Spinal cord (tissue), 9 donors: ENCODE measurements at regions not wholly inside any gene's neighbourhood (a gene's known extent, or its start where the extent isn't known, plus 50 kb on each side); places are given as distances from the start of the nearest gene placed in this dataset.

Source experiments
- DNase-seq, 6 donors: peaks; one replicate each; pipeline versions ENCODE4 v3.0.0 to v3.0.0-alpha.2; 2013 to 2015; ENCODE audit warnings: low spot score in 6 of 6, low read depth in 4 of 6
- H3K27ac ChIP-seq: one replicate; pipeline ENCODE4 v1.5.1; 2013; ENCODE audit warnings: low read depth, low read length, control low read depth
- H3K27me3 ChIP-seq: one replicate; pipeline ENCODE4 v1.6.1; 2013; ENCODE audit warnings: low read length; ENCODE audit not compliant: control insufficient read depth, insufficient read depth
- H3K36me3 ChIP-seq: one replicate; pipeline ENCODE4 v1.6.1; 2013; ENCODE audit warnings: low read length; ENCODE audit not compliant: control insufficient read depth, insufficient read depth
- H3K4me1 ChIP-seq: one replicate; pipeline ENCODE4 v1.6.1; 2013; ENCODE audit warnings: low read length; ENCODE audit not compliant: control insufficient read depth, insufficient read depth
- H3K4me3 ChIP-seq: one replicate; pipeline ENCODE4 v1.5.1; 2013; ENCODE audit warnings: low read depth, low read length, control low read depth
- H3K9me3 ChIP-seq: one replicate; pipeline ENCODE4 v1.6.1; 2013; ENCODE audit warnings: low read length; ENCODE audit not compliant: control insufficient read depth, insufficient read depth
- WGBS: methylation state at CpG from one replicate; pipeline ENCODE4 v1.1.5; 2013; ENCODE audit warnings: missing lambda C conversion rate; ENCODE audit not compliant: insufficient coverage; 5-methylcytosine and 5-hydroxymethylcytosine counted together
- donor health status: healthy.

DNA sequence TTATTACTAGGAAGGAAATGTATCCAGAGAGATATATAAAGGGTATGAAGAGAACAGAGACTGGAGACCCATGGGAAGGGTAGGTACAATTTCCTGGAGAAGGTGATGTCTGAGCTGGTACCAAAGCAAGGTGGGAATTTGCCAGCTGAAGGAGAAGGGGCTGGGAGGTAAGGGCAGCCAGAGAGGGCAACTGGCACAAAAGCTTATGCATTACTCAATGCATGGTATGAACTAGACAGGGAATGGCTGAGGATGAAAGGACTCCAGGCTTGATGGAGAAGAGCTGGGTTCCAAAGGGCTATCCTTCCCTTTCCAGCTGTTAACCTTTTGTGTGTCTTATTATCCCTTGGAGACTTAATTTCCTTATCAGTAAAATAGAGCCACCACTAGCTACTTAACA is 113.6 kb upstream of the GADD45A start:
- Histone ChIP-seq H3K36me3 (no peaks in the 10 kb centered on the region), H3K9me3 (no peaks in the 10 kb centered on the region), H3K27me3 (no peaks in the 10 kb centered on the region), H3K4me1 (peaks cover 4% of the 10 kb centered on the region), H3K4me3 (no peak overlapping the region), H3K27ac (no peak overlapping the region)
- no peak for DNase-seq

DNA sequence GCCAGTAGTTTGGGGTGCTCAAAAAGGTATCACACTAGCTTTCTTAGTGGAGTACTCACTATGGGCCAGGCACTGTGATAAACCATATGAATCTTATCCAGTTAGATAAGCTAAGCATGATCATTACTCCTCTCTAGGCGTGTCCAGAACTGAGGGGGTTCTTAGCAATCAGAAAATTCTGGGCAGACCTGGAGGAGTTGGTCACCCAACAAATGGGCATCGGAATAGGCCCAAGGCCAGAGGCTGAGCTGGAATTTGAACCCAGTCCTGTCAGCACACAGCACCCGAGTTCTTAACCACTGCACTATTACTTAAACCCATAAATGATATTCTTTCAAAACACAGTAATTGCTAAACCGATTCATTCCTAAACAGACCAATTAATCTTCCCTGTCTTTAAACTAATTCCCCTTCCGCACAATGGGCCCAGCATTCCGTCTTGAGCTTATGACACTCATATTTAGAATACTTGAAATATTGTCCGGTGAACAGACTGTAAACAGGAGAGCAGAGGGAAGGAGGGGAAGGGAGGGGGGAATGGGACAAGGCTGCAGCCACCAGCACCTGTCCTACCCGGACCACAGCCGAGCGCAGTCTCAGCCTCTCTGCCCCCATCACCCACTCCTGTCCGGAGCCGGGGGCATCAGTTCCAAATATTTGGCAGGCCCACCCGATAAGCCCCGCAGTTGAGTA is 113.0 kb upstream of the GADD45A start:
- no peak overlapping the region for H3K4me3 ChIP-seq
- no peaks in the 10 kb centered on the region for H3K9me3 ChIP-seq
- peaks cover 4% of the 10 kb centered on the region for H3K4me1 ChIP-seq
- H3K36me3 ChIP-seq: no peaks in the 10 kb centered on the region
- 80% methylated on average over 7 of the region's 14 CpGs for WGBS
- no peak overlapping the region for H3K27ac ChIP-seq
- H3K27me3 ChIP-seq: no peaks in the 10 kb centered on the region
- DNase-seq: no peak

DNA sequence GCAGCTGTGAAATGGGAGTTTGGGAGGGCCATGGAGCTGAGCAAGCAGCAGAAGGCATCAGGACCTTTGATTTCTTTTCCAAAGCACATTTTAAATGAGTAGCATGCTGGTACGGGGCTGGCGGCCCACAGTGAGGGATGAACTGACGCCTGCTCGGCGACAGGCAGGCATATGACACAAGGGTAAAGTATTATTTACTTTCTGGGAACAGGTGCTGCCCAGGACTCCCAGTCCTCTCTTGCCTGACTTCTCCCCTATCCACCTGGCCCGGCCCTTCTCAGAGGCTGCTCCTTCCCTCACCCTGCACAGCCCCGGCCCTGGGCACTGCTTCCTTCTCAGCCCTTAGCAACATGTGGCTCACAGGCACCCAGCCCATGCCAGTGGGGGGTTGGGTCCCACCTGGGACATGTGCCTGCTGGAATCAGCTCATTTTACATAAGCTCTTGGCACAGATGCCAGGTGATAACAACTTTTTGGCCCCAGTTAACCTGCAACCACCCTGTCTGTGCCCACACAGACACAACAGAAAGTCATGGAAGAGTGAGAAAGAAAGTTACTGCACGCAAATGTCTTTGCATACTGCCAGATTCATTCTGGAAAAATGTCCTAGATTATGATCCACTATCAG is 112.3 kb upstream of the GADD45A start:
- H3K4me1 ChIP-seq: peaks cover 4% of the 10 kb centered on the region
- DNase-seq: peak in 1 of 6 donors; percentile 65
- H3K36me3 ChIP-seq: no peaks in the 10 kb centered on the region
- no peak overlapping the region for H3K4me3 ChIP-seq
- 60% methylated on average over 7 of the region's 8 CpGs for WGBS
- H3K27ac ChIP-seq: no peak overlapping the region
- no peaks in the 10 kb centered on the region for H3K27me3 ChIP-seq
- no peaks in the 10 kb centered on the region for H3K9me3 ChIP-seq

DNA sequence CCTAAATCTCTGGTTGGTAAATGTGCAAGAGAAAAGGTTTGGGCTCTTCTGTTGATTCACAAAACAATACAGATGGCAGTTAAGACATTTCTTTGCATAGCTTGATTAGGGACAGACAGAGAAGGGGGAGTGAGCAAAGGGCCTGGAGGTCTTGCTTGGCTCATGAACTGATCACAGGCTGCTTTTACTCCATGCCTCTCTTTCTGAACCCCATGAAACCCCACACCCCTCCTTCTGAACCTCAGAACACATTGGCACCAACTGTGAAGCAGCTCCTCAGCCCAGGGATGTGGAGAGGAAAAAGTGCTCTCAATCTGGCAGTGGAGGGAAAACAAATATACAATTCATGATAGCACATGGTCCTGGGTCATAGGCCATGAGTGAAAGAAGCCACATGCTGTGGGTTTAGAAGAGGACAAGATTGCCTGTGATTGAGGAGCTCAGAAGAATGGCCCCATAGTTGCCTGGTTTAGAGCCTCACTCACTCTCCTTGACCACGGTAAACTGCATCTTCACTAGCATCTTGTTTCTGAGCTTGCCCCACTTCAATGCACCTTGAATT is 111.6 kb upstream of the GADD45A start:
- Histone ChIP-seq H3K27me3 (no peaks in the 10 kb centered on the region), H3K4me1 (peaks cover 4% of the 10 kb centered on the region), H3K4me3 (no peak overlapping the region), H3K27ac (no peak overlapping the region), H3K36me3 (no peaks in the 10 kb centered on the region), H3K9me3 (no peaks in the 10 kb centered on the region)
- DNase-seq: peak in 1 of 6 donors; percentile 54
- WGBS: 40% methylated on average over 1 of the region's 1 CpG

DNA sequence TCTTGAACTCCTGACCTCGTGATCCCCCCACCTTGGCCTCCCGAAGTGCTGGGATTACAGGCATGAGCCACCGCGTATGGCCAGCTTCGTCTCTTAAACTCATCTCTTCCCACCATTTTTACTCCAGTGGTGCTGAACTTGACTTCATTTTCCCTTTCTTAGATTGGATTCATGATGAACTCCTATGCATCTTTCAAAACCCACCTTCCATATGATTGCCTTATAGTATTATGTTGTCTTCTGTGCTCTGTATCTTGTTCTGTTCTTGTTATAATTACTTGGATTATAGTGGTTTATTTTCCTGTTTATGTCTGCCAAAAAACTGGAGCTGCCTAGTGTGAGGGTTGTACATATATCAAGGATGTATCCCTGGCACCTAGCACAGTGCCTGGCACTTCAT is 110.8 kb upstream of the GADD45A start:
- H3K27me3 ChIP-seq: no peaks in the 10 kb centered on the region
- no peak overlapping the region for H3K4me3 ChIP-seq
- no peak overlapping the region for H3K27ac ChIP-seq
- no peaks in the 10 kb centered on the region for H3K36me3 ChIP-seq
- H3K4me1 ChIP-seq: peaks cover 4% of the 10 kb centered on the region
- no peaks in the 10 kb centered on the region for H3K9me3 ChIP-seq
- WGBS: 100% methylated on average over 1 of the region's 5 CpGs
- DNase-seq: no peak

DNA sequence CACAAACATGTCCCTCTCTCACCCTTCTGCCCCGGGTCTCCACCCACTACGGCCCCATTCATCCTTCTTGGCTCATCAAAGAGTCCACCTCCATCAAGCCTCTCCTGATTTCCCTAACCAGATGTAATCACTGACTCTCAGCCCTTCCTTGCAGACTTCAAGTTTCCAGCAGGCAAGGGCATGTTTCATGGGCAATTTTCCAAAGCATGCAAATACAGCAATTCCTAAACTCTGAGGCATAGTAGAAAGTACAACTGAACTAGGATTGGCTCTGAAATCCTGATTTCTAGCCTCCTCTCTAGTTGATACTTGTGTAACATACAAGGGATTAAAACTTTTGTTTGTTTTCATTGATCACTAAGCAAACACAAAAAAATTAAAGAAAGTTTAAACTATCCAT is 109.1 kb upstream of the GADD45A start:
- H3K27ac ChIP-seq: no peak overlapping the region
- no peaks in the 10 kb centered on the region for H3K27me3 ChIP-seq
- peaks cover 4% of the 10 kb centered on the region for H3K4me1 ChIP-seq
- H3K9me3 ChIP-seq: no peaks in the 10 kb centered on the region
- H3K36me3 ChIP-seq: no peaks in the 10 kb centered on the region
- DNase-seq: no peak
- 83% methylated on average over 2 of the region's 2 CpGs for WGBS
- H3K4me3 ChIP-seq: no peak overlapping the region

DNA sequence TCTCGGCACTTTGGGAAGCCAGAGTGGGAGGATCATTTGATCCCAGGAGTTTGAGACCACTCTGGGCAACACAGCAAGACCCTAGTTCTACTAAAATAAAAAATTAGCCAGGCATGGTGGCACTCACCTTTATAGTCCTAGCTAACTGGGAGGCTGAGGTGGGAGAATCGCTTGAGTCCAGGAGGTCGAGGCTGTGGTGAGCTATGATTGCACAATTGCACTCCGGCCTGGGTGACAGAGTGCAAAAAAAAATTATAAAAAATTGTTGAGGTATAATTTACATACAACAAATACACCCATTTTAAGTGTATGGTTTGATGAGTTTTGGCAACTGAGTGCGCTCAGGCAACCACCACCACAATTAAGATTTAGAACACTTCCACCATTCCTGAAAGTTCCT is 108.5 kb upstream of the GADD45A start:
- H3K27me3 ChIP-seq: no peaks in the 10 kb centered on the region
- peaks cover 4% of the 10 kb centered on the region for H3K4me1 ChIP-seq
- WGBS: no CpG with 5 or more reads among the region's 5 CpGs
- no peaks in the 10 kb centered on the region for H3K36me3 ChIP-seq
- no peak overlapping the region for H3K4me3 ChIP-seq
- no peaks in the 10 kb centered on the region for H3K9me3 ChIP-seq
- no peak for DNase-seq
- H3K27ac ChIP-seq: no peak overlapping the region

DNA sequence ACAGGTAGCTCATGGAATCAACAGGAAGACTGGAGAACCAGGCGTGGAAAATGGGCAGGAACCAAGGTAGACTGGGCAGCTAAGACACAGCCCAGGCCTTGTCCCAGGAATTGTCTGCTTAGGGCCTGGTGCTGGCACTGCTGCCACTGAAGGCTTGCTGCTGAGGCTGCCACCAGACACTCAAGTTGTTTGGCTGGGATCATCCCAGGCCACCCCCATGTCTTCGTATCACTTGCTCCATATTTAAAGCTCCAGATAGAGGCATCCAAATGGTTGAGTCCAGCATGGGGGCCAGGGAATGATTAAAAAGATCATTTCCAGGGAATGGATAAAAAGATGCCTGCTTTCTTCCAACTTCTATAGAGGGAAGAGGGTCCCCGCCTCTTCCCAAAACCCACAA is 107.4 kb upstream of the GADD45A start:
- peaks cover 4% of the 10 kb centered on the region for H3K4me1 ChIP-seq
- 100% methylated on average over 1 of the region's 3 CpGs for WGBS
- no peak for DNase-seq
- no peaks in the 10 kb centered on the region for H3K9me3 ChIP-seq
- no peaks in the 10 kb centered on the region for H3K27me3 ChIP-seq
- H3K4me3 ChIP-seq: no peak overlapping the region
- no peak overlapping the region for H3K27ac ChIP-seq
- no peaks in the 10 kb centered on the region for H3K36me3 ChIP-seq

DNA sequence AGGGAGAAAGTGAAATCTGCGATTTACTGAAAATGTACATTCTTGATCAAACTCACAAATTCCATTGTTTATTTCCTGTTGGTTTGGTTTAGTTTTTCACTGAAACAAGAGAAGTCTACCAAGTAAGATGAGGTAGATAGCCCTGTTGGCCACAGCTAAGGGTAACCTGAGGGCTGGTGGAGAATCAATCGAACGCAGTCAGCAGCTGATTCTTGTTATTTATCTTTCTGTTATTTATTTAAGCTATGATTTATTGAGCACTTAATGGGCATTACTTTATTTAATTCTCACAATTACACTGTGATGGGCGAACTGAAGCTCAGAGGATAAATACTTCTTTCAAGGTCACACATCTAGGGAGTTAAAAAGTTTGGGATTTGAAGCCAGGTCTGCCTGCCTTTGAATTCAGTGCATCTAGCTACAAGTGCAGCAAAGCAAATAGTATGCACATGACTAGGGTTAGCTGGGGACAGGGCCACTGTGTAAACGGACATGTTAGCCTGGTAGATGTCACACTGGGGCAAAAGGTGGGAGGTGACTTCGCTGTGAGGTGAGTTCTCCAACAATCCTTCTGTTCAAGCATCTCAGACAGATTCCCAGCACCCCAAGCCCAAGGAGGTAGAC is 106.5 kb upstream of the GADD45A start:
- Histone ChIP-seq H3K36me3 (no peaks in the 10 kb centered on the region), H3K4me1 (no peaks in the 10 kb centered on the region), H3K4me3 (no peak overlapping the region), H3K27ac (no peak overlapping the region), H3K27me3 (no peaks in the 10 kb centered on the region), H3K9me3 (no peaks in the 10 kb centered on the region)
- WGBS: 72% methylated on average over 2 of the region's 6 CpGs
- DNase-seq: no peak
